ENCODE measurements at regions not wholly inside any gene's neighbourhood (a gene's known extent, or its start where the extent isn't known, plus 50 kb on each side); places are given as distances from the start of the nearest gene placed in this dataset.

GRCh38 chr13:78722700-78723099 lies 63.7 kb upstream of the OBI1 start:
- TF ChIP-seq POLR2AphosphoS5 (IDR thresholded peaks at IDR 0.05; ENCODE audit: borderline replicate concordance, low read depth, low read length) (peak; percentile 67; the same call in 1 of the 2 replicates), EZH2 (IDR thresholded peaks at IDR 0.05) (no peak), FOXP2 (optimal IDR thresholded peaks at IDR 0.05; ENCODE audit: control extremely low read depth, extremely low read length, insufficient read depth) (no peak)
